SJSA1 (cell line): ENCODE measurements at regions not wholly inside any gene's neighbourhood (a gene's known extent, or its start where the extent isn't known, plus 50 kb on each side); places are given as distances from the start of the nearest gene placed in this dataset.

Experiments
- DNase-seq, 2 experiments: peaks; one replicate each; pipeline ENCODE4 v3.0.0-alpha.2; 2015 to 2020; ENCODE audit warnings: low spot score in 2 of 2, low read depth in 1 of 2
- H3K27ac ChIP-seq: fragments of 250-450 bp; sonication (Bioruptor Pico); 2 replicates; pipeline ENCODE4 v1.5.1; 2020; ENCODE audit warnings: mild to moderate bottlenecking, moderate library complexity
- H3K27me3 ChIP-seq: fragments of 250-450 bp; sonication (Bioruptor Pico); replicated peaks from 2 replicates; pipeline ENCODE4 v1.5.1; 2020; ENCODE audit warnings: mild to moderate bottlenecking, moderate library complexity
- H3K36me3 ChIP-seq: fragments of 250-450 bp; sonication (Bioruptor Pico); 2 replicates; pipeline ENCODE4 v1.5.1; 2020; ENCODE audit warnings: mild to moderate bottlenecking
- H3K4me1 ChIP-seq: fragments of 250-450 bp; sonication (Bioruptor Pico); replicated peaks from 2 replicates; pipeline ENCODE4 v1.6.1; 2021; ENCODE audit warnings: mild to moderate bottlenecking
- H3K4me3 ChIP-seq: fragments of 250-450 bp; sonication (Bioruptor Pico); 2 replicates; pipeline ENCODE4 v1.5.1; 2020; ENCODE audit warnings: mild to moderate bottlenecking
- H3K9me3 ChIP-seq: fragments of 250-450 bp; sonication (Bioruptor Pico); replicated peaks from 2 replicates; pipeline ENCODE4 v1.5.1; 2020; ENCODE audit warnings: mild to moderate bottlenecking

DNA sequence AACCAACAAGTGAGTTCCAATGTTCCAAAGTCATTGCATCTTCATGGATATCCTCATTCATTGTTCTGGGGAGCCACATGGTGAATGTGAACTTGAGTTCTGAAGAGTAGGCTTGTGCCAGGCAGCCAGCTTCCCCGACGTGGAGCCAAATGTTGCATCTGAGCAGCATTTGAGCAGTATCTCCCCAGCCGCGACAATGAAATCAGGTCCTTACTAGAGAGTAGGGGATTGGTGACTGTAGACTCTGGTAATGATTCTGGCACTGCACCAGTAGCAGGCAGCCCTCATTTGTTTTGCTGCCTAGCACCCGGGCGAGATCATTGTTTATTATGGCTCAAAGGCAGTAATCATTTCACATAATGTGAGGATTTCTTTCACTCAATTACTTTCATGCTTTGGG lies 451.4 kb upstream of the C9orf72 start:
- no peak for DNase-seq
- H3K36me3 ChIP-seq: no peaks in the 10 kb centered on the region
- no peaks in the 10 kb centered on the region for H3K4me1 ChIP-seq
- H3K9me3 ChIP-seq: no peaks in the 10 kb centered on the region
- H3K27ac ChIP-seq: no peak overlapping the region
- no peaks in the 10 kb centered on the region for H3K27me3 ChIP-seq
- H3K4me3 ChIP-seq: no peak overlapping the region

DNA sequence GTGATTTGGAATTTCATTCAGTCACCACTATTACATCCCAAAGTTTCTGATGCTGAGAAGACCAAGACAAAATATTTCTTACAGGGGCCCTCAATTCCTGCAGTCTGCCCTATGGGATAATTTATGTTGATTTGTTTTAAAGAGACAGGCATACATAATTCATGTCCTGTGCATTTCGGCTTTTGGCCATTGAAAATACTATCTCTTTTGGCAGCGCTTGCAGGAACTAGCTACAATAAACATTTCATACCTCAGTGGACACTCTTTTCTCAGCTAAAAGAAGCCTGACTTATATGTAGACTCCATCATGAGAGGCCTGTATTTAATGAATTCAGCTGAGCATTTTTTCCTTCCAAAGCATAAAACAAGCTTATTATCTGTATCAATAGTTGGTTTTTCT lies 451.9 kb upstream of the C9orf72 start:
- Histone ChIP-seq H3K27ac (no peak overlapping the region), H3K36me3 (no peaks in the 10 kb centered on the region), H3K4me3 (no peak overlapping the region), H3K27me3 (no peaks in the 10 kb centered on the region), H3K9me3 (no peaks in the 10 kb centered on the region), H3K4me1 (no peaks in the 10 kb centered on the region)
- DNase-seq: no peak

DNA sequence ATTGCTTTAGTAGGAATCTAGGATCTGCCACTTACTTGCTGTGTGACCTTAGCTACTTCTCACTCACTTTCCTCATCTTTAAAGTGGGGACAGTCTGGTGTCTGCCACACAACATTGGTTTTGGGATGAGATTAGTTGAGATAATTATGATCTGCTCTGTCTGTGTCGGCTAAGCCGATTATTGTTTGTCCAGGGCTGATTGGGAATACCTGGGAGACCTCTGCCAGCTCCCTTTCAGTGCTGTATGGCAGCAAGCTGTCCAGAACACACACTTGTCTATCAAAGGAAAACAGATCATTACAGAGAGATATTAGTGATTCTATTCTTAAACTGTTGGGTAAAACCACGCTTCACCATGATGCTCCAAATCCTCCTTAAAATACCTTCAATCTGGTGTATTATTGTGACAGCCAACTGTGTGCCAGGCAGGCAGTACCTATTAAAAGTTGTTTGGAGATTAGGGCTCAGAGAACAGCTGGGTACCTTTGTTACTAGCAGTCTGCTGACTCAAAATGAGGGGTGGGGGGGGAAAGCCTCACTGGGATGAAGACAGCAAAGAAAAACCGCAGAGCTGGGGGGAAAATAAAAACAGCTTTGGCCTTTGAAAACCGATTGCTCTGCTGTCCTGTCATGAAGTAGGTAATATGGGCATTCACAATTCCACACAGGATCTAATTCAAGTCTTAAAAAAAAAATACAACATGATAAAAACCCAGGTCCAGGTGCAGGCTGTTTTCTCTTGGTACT lies 458.4 kb upstream of the C9orf72 start:
- no peak for DNase-seq
- Histone ChIP-seq H3K36me3 (no peaks in the 10 kb centered on the region), H3K4me3 (no peak overlapping the region), H3K27ac (no peak overlapping the region), H3K9me3 (no peaks in the 10 kb centered on the region), H3K27me3 (no peaks in the 10 kb centered on the region), H3K4me1 (no peaks in the 10 kb centered on the region)

DNA sequence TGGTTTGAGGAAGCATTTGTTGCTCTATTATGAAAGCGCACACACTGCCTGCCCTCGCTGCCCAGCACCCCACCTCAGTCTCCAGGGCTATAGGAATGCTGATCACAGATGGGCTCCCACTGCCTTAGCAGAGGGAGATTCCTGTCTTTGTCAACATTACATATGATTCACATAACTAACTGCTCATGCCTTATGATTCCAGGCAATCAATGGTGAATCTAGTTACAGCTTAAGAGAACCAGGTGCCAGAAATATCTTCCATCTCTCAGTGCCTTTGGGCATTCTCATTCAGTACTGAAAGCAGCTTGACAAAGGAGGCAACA lies 458.9 kb upstream of the C9orf72 start:
- DNase-seq: no peak
- H3K27me3 ChIP-seq: no peaks in the 10 kb centered on the region
- H3K36me3 ChIP-seq: no peaks in the 10 kb centered on the region
- no peak overlapping the region for H3K4me3 ChIP-seq
- H3K4me1 ChIP-seq: no peaks in the 10 kb centered on the region
- H3K9me3 ChIP-seq: no peaks in the 10 kb centered on the region
- no peak overlapping the region for H3K27ac ChIP-seq

DNA sequence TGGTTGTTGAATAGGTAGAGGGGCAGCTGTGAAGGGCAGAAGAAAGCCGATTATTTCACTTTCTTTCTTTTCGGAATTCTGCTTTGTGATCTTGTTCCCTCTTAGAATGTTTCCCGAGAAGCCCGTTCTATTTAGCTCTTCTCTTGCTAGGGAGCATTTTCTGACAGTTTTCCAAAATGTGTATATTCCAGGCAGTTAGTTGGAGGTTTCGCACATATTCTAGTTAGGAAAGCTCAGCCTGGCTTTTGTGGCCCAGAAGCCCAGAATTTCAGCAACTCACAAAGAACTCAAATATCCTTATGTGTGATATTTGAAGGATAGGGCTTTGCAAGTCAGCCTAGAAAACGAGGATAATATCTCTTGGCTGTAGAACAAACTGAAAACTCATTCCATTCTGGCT lies 461.0 kb upstream of the C9orf72 start:
- Histone ChIP-seq H3K27me3 (no peaks in the 10 kb centered on the region), H3K9me3 (no peaks in the 10 kb centered on the region), H3K4me3 (no peak overlapping the region), H3K4me1 (no peaks in the 10 kb centered on the region), H3K36me3 (no peaks in the 10 kb centered on the region), H3K27ac (no peak overlapping the region)
- no peak for DNase-seq

DNA sequence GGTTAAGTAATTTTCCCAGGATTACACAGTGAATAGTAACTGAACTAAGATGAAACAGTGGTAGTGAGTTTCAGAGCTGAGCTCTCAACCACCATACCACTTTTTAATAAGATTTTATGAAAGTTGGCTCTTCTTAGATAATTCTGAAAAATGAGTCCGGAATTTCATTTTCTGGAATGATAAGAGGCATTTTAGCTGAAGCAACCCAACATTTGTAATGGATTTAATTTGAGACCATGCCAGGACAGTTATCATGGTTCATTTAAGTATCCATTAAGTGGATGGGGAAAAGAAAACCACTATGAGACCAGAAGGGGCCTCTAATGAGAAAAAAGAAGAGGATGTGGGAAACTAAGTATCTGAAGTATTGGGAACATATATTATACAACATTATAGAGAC lies 464.7 kb upstream of the C9orf72 start:
- no peak overlapping the region for H3K27ac ChIP-seq
- H3K27me3 ChIP-seq: no peaks in the 10 kb centered on the region
- H3K9me3 ChIP-seq: no peaks in the 10 kb centered on the region
- no peak for DNase-seq
- H3K4me1 ChIP-seq: no peaks in the 10 kb centered on the region
- H3K4me3 ChIP-seq: no peak overlapping the region
- no peaks in the 10 kb centered on the region for H3K36me3 ChIP-seq

DNA sequence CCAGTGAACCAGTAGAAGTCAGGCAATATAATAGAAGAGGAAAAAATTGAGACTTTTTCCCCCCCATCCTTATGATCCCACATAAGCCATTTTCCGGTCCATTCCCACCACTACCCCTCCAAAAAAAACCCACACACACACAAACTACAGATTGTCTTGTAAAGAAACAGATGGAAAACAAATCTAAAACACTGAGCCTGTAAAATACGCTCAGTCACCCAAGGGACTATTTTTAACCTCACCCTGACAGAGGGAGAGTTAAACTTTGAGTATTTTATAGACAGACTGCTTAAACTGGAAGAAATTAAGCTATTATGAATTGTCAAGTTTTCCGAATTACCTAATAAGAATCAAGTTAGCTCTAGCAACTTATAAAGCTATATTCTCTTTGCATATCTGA lies 471.8 kb upstream of the C9orf72 start:
- DNase-seq: no peak
- Histone ChIP-seq H3K4me3 (no peak overlapping the region), H3K9me3 (no peaks in the 10 kb centered on the region), H3K36me3 (no peaks in the 10 kb centered on the region), H3K27ac (no peak overlapping the region), H3K27me3 (no peaks in the 10 kb centered on the region), H3K4me1 (peaks cover 4% of the 10 kb centered on the region)

DNA sequence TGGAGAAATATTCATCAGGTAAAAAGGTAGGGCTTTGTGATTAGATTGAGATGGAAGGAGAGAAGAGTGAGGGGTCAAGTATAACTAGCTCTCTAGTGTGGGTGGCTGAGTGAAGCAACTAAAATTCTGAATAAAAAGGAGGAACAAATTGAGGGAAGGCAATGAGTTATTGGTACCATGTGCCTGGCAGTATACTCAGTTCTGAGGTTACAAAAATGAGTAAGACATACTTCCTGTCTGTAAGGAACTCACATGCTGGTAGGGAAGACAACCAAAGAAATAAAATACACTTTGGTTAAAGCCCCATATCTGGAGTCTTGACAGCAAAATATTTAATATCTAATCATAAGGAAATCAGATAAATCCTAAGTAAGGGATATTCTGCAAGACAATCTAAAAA lies 476.8 kb upstream of the C9orf72 start:
- H3K27me3 ChIP-seq: no peaks in the 10 kb centered on the region
- H3K27ac ChIP-seq: peak overlapping the region; percentile 88
- H3K36me3 ChIP-seq: no peaks in the 10 kb centered on the region
- DNase-seq: no peak
- H3K4me3 ChIP-seq: no peak overlapping the region
- H3K9me3 ChIP-seq: no peaks in the 10 kb centered on the region
- H3K4me1 ChIP-seq: peaks cover 32% of the 10 kb centered on the region

DNA sequence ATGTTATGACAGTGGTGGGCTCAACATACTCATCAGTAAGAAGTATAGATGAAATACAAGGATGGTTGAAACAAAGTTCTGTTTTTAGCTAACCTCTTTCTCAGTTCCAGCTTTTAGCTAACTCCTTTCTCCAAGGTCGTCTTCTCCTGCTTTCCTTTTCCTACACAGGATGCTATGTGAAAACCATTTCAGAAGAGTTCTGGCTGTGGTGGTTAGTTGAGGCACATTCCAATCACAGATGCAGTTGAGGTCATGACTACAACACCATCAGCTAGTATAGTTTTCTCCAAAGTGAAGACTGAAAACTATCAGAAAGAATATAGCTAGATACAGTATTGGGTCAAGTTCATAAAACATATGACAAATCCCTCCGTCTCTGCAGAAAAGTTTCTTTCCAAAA lies 477.7 kb upstream of the C9orf72 start:
- H3K4me1 ChIP-seq: peaks cover 32% of the 10 kb centered on the region
- H3K4me3 ChIP-seq: no peak overlapping the region; the same call in 1 of the 2 replicates
- H3K27me3 ChIP-seq: no peaks in the 10 kb centered on the region
- no peaks in the 10 kb centered on the region for H3K9me3 ChIP-seq
- H3K36me3 ChIP-seq: no peaks in the 10 kb centered on the region
- peak in 1 of 2 experiments; percentile 28 for DNase-seq
- H3K27ac ChIP-seq: peak overlapping the region; percentile 88

DNA sequence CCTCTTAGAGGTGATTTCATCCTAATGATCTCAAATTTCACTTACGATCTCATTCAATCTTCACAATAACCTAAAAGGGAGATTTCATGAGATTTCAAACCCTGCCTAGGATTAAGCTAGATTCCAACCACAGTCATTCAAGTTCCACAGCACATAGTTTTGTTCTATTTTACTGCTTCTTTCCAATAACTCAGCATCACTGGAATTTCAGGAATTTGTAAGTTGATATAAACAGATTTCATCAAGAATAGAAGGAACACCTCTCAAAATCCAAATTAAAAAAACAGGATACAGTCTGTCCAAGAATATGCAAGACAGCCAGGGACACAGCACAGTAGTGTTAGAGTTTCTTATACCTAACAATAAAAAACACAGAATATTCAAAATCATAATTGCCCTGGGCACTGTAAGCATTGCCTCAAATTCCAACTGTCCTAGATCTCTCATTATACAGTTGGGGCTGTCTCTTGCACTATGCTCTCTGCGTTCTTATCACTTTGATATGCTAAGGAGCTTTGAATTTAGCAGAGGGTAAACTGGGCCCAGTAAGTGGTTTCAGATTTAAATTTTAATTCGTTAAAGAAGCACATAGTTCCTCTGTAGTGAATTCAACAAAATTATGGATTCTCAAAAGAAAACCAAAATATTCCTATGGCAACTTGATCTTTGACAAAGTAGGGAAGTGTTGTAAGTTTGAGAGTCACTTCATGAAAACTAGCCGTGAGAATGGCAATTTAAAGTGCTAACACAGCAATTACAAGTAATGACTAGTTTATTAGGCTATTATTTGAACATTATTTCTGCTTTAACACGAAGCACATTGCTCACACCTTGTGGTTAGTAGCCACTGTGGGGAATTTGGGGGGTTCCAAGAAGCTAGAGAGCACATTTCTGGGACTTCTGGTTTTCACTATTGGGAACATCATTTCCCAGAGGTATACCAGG lies 478.6 kb upstream of the C9orf72 start:
- no peaks in the 10 kb centered on the region for H3K36me3 ChIP-seq
- H3K27ac ChIP-seq: peak overlapping the region; percentile 88
- peaks cover 32% of the 10 kb centered on the region for H3K4me1 ChIP-seq
- no peaks in the 10 kb centered on the region for H3K27me3 ChIP-seq
- DNase-seq: peak in 1 of 2 experiments; percentile 62
- H3K9me3 ChIP-seq: no peaks in the 10 kb centered on the region
- no peak overlapping the region; the same call in 1 of the 2 replicates for H3K4me3 ChIP-seq

DNA sequence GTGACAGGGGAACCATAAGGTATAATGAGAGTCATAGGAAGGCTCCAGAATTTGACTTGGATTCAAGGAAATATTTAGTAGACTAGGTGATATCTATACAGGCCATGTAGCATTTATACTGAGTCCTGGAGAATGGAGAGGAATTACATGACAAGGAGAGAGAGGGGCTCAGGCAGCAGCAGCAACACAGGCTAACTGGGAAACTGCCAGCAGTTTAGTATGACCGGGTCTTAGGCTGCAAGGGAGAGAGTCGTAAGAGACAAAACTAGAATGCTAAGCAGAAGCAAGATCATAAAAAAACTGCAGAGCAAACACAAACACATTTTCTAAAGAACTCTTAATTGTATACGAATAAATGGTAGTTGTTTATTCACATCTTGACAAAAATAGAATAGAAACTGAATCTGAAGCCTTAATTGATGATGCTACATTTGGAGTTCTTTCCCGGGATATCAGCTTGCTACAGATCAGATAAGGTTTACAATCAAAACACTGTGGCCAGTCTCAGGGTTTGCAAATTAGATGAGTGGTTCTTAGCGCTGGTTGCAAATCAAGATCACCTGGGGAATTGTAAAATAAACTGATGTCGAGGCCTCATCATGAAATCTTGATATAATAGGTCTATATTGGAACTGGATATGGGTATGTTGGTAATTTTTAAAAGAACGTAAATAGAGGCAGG lies 480.0 kb upstream of the C9orf72 start:
- no peak for DNase-seq
- Histone ChIP-seq H3K36me3 (no peaks in the 10 kb centered on the region), H3K27ac (no peak overlapping the region; the same call in 1 of the 2 replicates), H3K27me3 (no peaks in the 10 kb centered on the region), H3K9me3 (no peaks in the 10 kb centered on the region), H3K4me3 (no peak overlapping the region), H3K4me1 (peaks cover 32% of the 10 kb centered on the region)

DNA sequence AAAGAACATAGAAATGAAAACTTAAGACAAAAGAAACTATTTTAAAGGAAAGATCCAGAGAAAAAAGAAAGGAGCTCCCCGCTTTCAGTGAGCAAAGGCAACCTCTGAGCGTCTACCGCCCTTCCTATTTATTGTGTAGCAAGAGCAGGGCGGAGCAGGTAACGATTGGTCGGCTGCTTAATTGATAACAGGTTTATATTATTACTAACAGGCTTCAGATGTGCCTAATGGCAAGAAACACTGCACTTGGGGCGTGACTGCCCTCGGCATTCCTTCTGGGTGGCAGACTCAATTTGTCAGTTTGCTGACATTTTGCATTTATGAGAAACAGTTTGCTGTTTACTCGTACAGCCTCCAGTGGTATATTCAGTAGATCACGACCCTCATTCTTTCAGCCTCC lies 482.7 kb upstream of the C9orf72 start:
- H3K4me1 ChIP-seq: peaks cover 19% of the 10 kb centered on the region
- no peaks in the 10 kb centered on the region for H3K9me3 ChIP-seq
- DNase-seq: no peak
- no peaks in the 10 kb centered on the region for H3K36me3 ChIP-seq
- H3K4me3 ChIP-seq: no peak overlapping the region
- H3K27ac ChIP-seq: no peak overlapping the region
- H3K27me3 ChIP-seq: no peaks in the 10 kb centered on the region

DNA sequence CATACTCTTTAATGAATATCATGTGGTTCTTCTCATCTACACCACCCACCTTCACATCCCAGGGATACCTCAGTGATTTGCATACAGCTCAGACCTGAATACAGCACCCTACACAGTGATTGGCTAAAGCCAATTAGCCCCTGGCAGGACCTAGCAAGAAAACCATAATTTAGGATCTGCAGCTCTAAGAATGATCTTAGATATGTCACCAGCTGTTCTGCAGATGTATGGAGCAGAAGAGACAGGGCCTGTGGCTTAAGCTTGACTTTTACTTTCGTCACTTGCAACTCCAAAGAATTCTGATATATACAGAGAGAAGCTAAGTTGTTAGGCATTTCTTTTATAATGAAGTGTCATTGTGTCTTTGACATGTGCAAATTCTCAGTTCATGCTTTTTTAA lies 483.2 kb upstream of the C9orf72 start:
- peaks cover 15% of the 10 kb centered on the region for H3K4me1 ChIP-seq
- no peak overlapping the region for H3K27ac ChIP-seq
- no peak for DNase-seq
- H3K27me3 ChIP-seq: no peaks in the 10 kb centered on the region
- H3K4me3 ChIP-seq: no peak overlapping the region
- no peaks in the 10 kb centered on the region for H3K9me3 ChIP-seq
- H3K36me3 ChIP-seq: no peaks in the 10 kb centered on the region

DNA sequence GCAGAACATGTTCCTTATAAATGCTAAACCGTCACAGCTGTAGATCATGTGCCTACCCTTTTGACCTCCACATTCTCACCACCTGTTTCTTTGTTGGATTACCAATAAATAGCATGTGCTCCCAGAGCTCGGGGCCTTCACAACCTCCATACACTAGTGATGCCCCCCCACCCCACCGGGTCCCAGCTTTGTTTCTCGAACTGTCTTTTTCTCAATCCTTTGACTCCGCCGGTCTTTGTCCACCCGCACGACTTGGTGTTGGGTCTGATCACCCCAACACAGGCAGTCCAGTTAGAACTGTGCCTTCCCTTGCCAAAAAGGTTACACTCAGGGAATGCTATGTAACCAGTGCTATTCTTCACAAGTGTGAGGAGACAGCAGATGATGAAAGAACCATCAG lies 485.9 kb upstream of the C9orf72 start:
- no peak for DNase-seq
- Histone ChIP-seq H3K27me3 (no peaks in the 10 kb centered on the region), H3K4me3 (no peak overlapping the region), H3K27ac (no peak overlapping the region), H3K4me1 (no peaks in the 10 kb centered on the region), H3K36me3 (no peaks in the 10 kb centered on the region), H3K9me3 (no peaks in the 10 kb centered on the region)
